RKO (cell line): ENCODE measurements at regions not wholly inside any gene's neighbourhood (a gene's known extent, or its start where the extent isn't known, plus 50 kb on each side); places are given as distances from the start of the nearest gene placed in this dataset.
"Not testable (repeated sequence)": the region's sequence is repeated elsewhere in the genome, so short reads cannot be mapped to it uniquely, and the experiment has no call there.

ENCODE experiments used
- DNase-seq: peaks from one replicate; pipeline ENCODE4 v3.0.0-alpha.2; 2016; ENCODE audit warnings: low spot score

GRCh38 chr3:26763723-26764122, 141.2 kb downstream of the LRRC3B start:
- DNase-seq: no peak

GRCh38 chr3:26766031-26766430, 143.5 kb downstream of the LRRC3B start:
- DNase-seq: no peak

- DNase-seq: no peak
Measured at GRCh38 chr3:26768068-26768651, 145.6 kb downstream of the LRRC3B start.

- DNase-seq: no peak
Measured at GRCh38 chr3:26799679-26800317, 177.2 kb downstream of the LRRC3B start.

- no peak for DNase-seq
Measured at GRCh38 chr3:26807272-26807671, 184.7 kb downstream of the LRRC3B start.

- DNase-seq: no peak
Measured at GRCh38 chr3:26825454-26825853, 202.9 kb downstream of the LRRC3B start.

GRCh38 chr3:26827169-26827568, 204.6 kb downstream of the LRRC3B start:
- DNase-seq: no peak

GRCh38 chr3:26838026-26838425, 215.5 kb downstream of the LRRC3B start:
- no peak for DNase-seq

- no peak for DNase-seq
Measured at GRCh38 chr3:26839001-26839400, 216.4 kb downstream of the LRRC3B start.

GRCh38 chr3:26840272-26840870, 217.8 kb downstream of the LRRC3B start:
- DNase-seq: no peak

GRCh38 chr3:26845194-26845593, 222.6 kb downstream of the LRRC3B start:
- no peak for DNase-seq

GRCh38 chr3:26847680-26848079, 225.1 kb downstream of the LRRC3B start:
- no peak for DNase-seq

- DNase-seq: no peak
Measured at GRCh38 chr3:26894443-26894842, 271.9 kb downstream of the LRRC3B start.

GRCh38 chr3:26915208-26915607, 292.6 kb downstream of the LRRC3B start:
- no peak for DNase-seq

- no peak for DNase-seq
Measured at GRCh38 chr3:26920646-26921478, 298.3 kb downstream of the LRRC3B start.

GRCh38 chr3:26931896-26932295, 309.3 kb downstream of the LRRC3B start:
- no peak for DNase-seq

GRCh38 chr3:26932752-26933151, 310.2 kb downstream of the LRRC3B start:
- DNase-seq: no peak

GRCh38 chr3:26945480-26945879, 322.9 kb downstream of the LRRC3B start:
- DNase-seq: not testable (repeated sequence)

- no peak for DNase-seq
Measured at GRCh38 chr3:26960382-26960781, 337.8 kb downstream of the LRRC3B start.

GRCh38 chr3:26962492-26963360, 340.2 kb downstream of the LRRC3B start:
- DNase-seq: no peak

- DNase-seq: peak; percentile 35
Measured at GRCh38 chr3:26963361-26963743, 340.8 kb downstream of the LRRC3B start.

- DNase-seq: no peak
Measured at GRCh38 chr3:26964313-26964712, 341.7 kb downstream of the LRRC3B start.
